Keratinocyte (primary cell): ENCODE measurements at regions not wholly inside any gene's neighbourhood (a gene's known extent, or its start where the extent isn't known, plus 50 kb on each side); places are given as distances from the start of the nearest gene placed in this dataset.

Source experiments
- DNase-seq: peaks from one replicate; pipeline ENCODE4 v3.0.0-alpha.2; 2011; ENCODE audit warnings: low read depth, missing footprints, low spot score
- FAIRE-seq: peaks from 2 replicates; lab custom pipeline; 2011; peaks lifted over from hg19 to GRCh38; lab: Jason Lieb, UNC
- H2AFZ ChIP-seq: 2 replicates; pipeline ENCODE4 v1.6.0; 2012; ENCODE audit warnings: low read length, control low read depth, inconsistent platforms; ENCODE audit not compliant: control insufficient read depth
- H3K27ac ChIP-seq: 2 replicates; pipeline ENCODE4 v1.5.1; 2011; ENCODE audit warnings: low read length; ENCODE audit not compliant: control insufficient read depth, insufficient read depth
- H3K27me3 ChIP-seq: 3 replicates; pipeline ENCODE4 v1.6.0; 2011; ENCODE audit warnings: low read length; ENCODE audit not compliant: control insufficient read depth, insufficient read depth; ENCODE audit errors: extremely low read depth
- H3K36me3 ChIP-seq, 2 experiments: 2 replicates in 1 of 2; 3 replicates in 1 of 2; pipeline ENCODE4 v1.5.1; 2011; ENCODE audit warnings: low read length in 2 of 2, mild to moderate bottlenecking in 1 of 2; ENCODE audit not compliant: control insufficient read depth in 2 of 2, insufficient read depth in 2 of 2; ENCODE audit errors: extremely low read depth in 1 of 2
- H3K4me1 ChIP-seq: 3 replicates; pipeline ENCODE4 v1.5.1; 2011; ENCODE audit warnings: low read length; ENCODE audit not compliant: control insufficient read depth, insufficient read depth; ENCODE audit errors: extremely low read depth
- H3K4me2 ChIP-seq: 3 replicates; pipeline ENCODE4 v1.6.0; 2011; ENCODE audit warnings: low read depth, low read length; ENCODE audit not compliant: control insufficient read depth, insufficient read depth; ENCODE audit errors: extremely low read depth
- H3K4me3 ChIP-seq, 3 experiments: fragments of 200-600 bp in 1 of 3; sonication (generic) in 1 of 3; 2 replicates in 2 of 3; 3 replicates in 1 of 3; pipeline ENCODE4 v1.5.1; 2011 to 2016; ENCODE audit warnings: low read length in 3 of 3, mild to moderate bottlenecking in 3 of 3, control low read depth in 2 of 3, inconsistent platforms in 1 of 3, low read depth in 1 of 3, mixed read lengths in 1 of 3, mixed run types in 1 of 3, moderate library complexity in 1 of 3; ENCODE audit not compliant: control insufficient read depth in 2 of 3, insufficient read depth in 2 of 3; ENCODE audit errors: extremely low read depth in 1 of 3
- H3K79me2 ChIP-seq: 2 replicates; pipeline ENCODE4 v1.6.0; 2012; ENCODE audit warnings: low read length; ENCODE audit not compliant: control insufficient read depth, insufficient read depth
- H3K9ac ChIP-seq: 3 replicates; pipeline ENCODE4 v1.6.0; 2011; ENCODE audit warnings: low read length; ENCODE audit not compliant: control insufficient read depth, insufficient read depth; ENCODE audit errors: extremely low read depth
- H3K9me1 ChIP-seq: 3 replicates; pipeline ENCODE4 v1.6.0; 2011; ENCODE audit warnings: low read length; ENCODE audit not compliant: control insufficient read depth, insufficient read depth; ENCODE audit errors: extremely low read depth
- H3K9me3 ChIP-seq: 2 replicates; pipeline ENCODE4 v1.5.1; 2012; ENCODE audit warnings: low read depth, low read length; ENCODE audit not compliant: control insufficient read depth
- H4K20me1 ChIP-seq: 3 replicates; pipeline ENCODE4 v1.6.0; 2011; ENCODE audit warnings: low read length; ENCODE audit not compliant: control insufficient read depth, insufficient read depth; ENCODE audit errors: extremely low read depth
- CTCF ChIP-seq, 3 experiments: IDR thresholded peaks in 1 of 3; conservative IDR thresholded peaks in 1 of 3; optimal IDR thresholded peaks in 1 of 3; 2 replicates in 2 of 3; 3 replicates in 1 of 3; pipeline versions ENCODE3 to v1.5.1; 2011; ENCODE audit warnings: low read length in 3 of 3, mild to moderate bottlenecking in 3 of 3, moderate library complexity in 2 of 3, control low read depth in 1 of 3, inconsistent platforms in 1 of 3; ENCODE audit not compliant: insufficient read depth in 2 of 3; ENCODE audit errors: extremely low read depth in 1 of 3
- EZH2 ChIP-seq: IDR thresholded peaks from one replicate; pipeline ENCODE4 v1.6.1; 2012; ENCODE audit warnings: inconsistent platforms, mild to moderate bottlenecking, low read length, moderate library complexity
- dilution Hi-C: fragments of 300-500 bp; cut with MboI; formaldehyde crosslinking; loops from one replicate; pipeline ENCODE4 v1.7.0; 2020; ENCODE audit warnings: low sequenced_read_pairs; ENCODE audit not compliant: extremely low pct_ligation_motif_present

GRCh38 chr14:30082486-30082885, 154.8 kb upstream of the PRKD1 start:
- dilution Hi-C loops, result no loop called here
- TF ChIP-seq EZH2 (no peak), CTCF (optimal IDR thresholded peaks at IDR 0.05 in 1 of 3, IDR thresholded peaks at IDR 0.05 in 1 of 3, conservative IDR thresholded peaks at IDR 0.05 in 1 of 3; ENCODE audit: extremely low read depth in 1 of 3, insufficient read depth in 2 of 3, low read length in 3 of 3) (no peak)

GRCh38 chr14:30084811-30085210, 157.2 kb upstream of the PRKD1 start:
- Histone ChIP-seq H3K9ac (no peak overlapping the region), H3K27ac (no peak overlapping the region), H3K9me1 (no peaks in the 10 kb centered on the region), H3K36me3 (no peaks in the 10 kb centered on the region), H4K20me1 (no peaks in the 10 kb centered on the region), H3K9me3 (no peaks in the 10 kb centered on the region), H3K4me1 (no peaks in the 10 kb centered on the region), H3K4me2 (no peak overlapping the region), H3K27me3 (no peaks in the 10 kb centered on the region), H3K4me3 (no peak overlapping the region), H2AFZ (no peak overlapping the region), H3K79me2 (no peaks in the 10 kb centered on the region)
- no peak for FAIRE-seq
- no peak for DNase-seq
- TF ChIP-seq CTCF (optimal IDR thresholded peaks at IDR 0.05 in 1 of 3, IDR thresholded peaks at IDR 0.05 in 1 of 3, conservative IDR thresholded peaks at IDR 0.05 in 1 of 3; ENCODE audit: extremely low read depth in 1 of 3, insufficient read depth in 2 of 3, low read length in 3 of 3) (no peak), EZH2 (no peak)
- dilution Hi-C loops, result no loop called here

More at GRCh38 chr14:30082486-30082885, 154.8 kb upstream of the PRKD1 start:
- DNase-seq, result no peak
- Histone ChIP-seq H3K36me3 (no peaks in the 10 kb centered on the region), H3K9me3 (no peaks in the 10 kb centered on the region), H3K79me2 (no peaks in the 10 kb centered on the region), H2AFZ (no peak overlapping the region), H3K27ac (no peak overlapping the region), H3K9me1 (no peaks in the 10 kb centered on the region), H3K4me2 (no peak overlapping the region), H4K20me1 (no peaks in the 10 kb centered on the region), H3K4me1 (no peaks in the 10 kb centered on the region), H3K27me3 (no peaks in the 10 kb centered on the region), H3K9ac (no peak overlapping the region), H3K4me3 (no peak overlapping the region)
- no peak for FAIRE-seq
